ENCODE measurements at regions not wholly inside any gene's neighbourhood (a gene's known extent, or its start where the extent isn't known, plus 50 kb on each side); places are given as distances from the start of the nearest gene placed in this dataset.

- Histone ChIP-seq H3K36me3 (replicated peaks in 1 of 2; ENCODE audit: control insufficient read depth in 1 of 2, insufficient read depth in 2 of 2, low read length in 2 of 2) (no peaks in the 10 kb centered on the region), H3K4me3 (replicated peaks in 1 of 3; ENCODE audit: insufficient read depth in 1 of 3, low read depth in 2 of 3, low read length in 3 of 3) (no peak overlapping the region), H2AFZ (ENCODE audit: low read length) (no peak overlapping the region), H3K9ac (ENCODE audit: insufficient read depth, low read depth, low read length) (no peak overlapping the region), H3K4me1 (ENCODE audit: insufficient read depth, low read length) (no peaks in the 10 kb centered on the region), H3K27ac (ENCODE audit: extremely low read length, insufficient read depth, low read length) (no peak overlapping the region), H3K9me3 (ENCODE audit: low read length) (peaks cover 73% of the 10 kb centered on the region), H3K4me2 (ENCODE audit: low read depth, low read length) (no peak overlapping the region), H3K79me2 (ENCODE audit: insufficient read depth, low read length) (no peaks in the 10 kb centered on the region), H3K27me3 (ENCODE audit: control insufficient read depth in 1 of 2, insufficient read depth in 2 of 2, low read length in 2 of 2) (no peaks in the 10 kb centered on the region), H4K20me1 (ENCODE audit: insufficient read depth, low read length) (no peaks in the 10 kb centered on the region)
- ChIA-PET CTCF (ENCODE audit: low intra/inter-chr PET ratio, low total read pairs) (no interaction called here), POLR2A (no interaction called here)
- in situ Hi-C loops (cut with HindIII; ENCODE audit: extremely low pct_ligation_motif_present, low pct_unique_long_range_greater_than_20kb) = no loop called here
- intact Hi-C loops (cut with micrococcal nuclease; ENCODE audit: unreplicated experiment) = no loop called here
- BruUV-seq (replicated peaks) = no TSS peak
- DNase-seq (ENCODE audit: low spot score) = no peak
- ATAC-seq = no peak
- WGBS (ENCODE audit: low lambda C conversion rate) = 12% methylated on average over 8 of the region's 8 CpGs
- no peak for FAIRE-seq
- TF ChIP-seq ATF1 (CRISPR knock-in tag; IDR thresholded peaks at IDR 0.05) (no peak), THAP8 (CRISPR knock-in tag; IDR thresholded peaks at IDR 0.05; ENCODE audit: borderline replicate concordance) (no peak), CREB1 (IDR thresholded peaks at IDR 0.05) (peak; percentile 84), CREB1 (CRISPR knock-in tag; IDR thresholded peaks at IDR 0.05) (no peak), MAFF (IDR thresholded peaks at IDR 0.05; ENCODE audit: low read depth, low read length) (peak; percentile 54), GFI1 (CRISPR knock-in tag; IDR thresholded peaks at IDR 0.05; ENCODE audit: borderline replicate concordance) (no peak), AGO2 (optimal IDR thresholded peaks at IDR 0.05; ENCODE audit: low read depth, low read length) (no peak), SP2 (CRISPR knock-in tag; IDR thresholded peaks at IDR 0.05) (no peak), ATF7 (IDR thresholded peaks at IDR 0.05) (peak; percentile 36; the same call in 1 of the 2 replicates), ATF7 (CRISPR knock-in tag; IDR thresholded peaks at IDR 0.05) (no peak), MAFK (conservative IDR thresholded peaks at IDR 0.05 in 1 of 2, IDR thresholded peaks at IDR 0.05 in 1 of 2; ENCODE audit: low read length in 2 of 2) (peak; percentile 59 to 68)
- TF ChIP-seq, protein P1, sequence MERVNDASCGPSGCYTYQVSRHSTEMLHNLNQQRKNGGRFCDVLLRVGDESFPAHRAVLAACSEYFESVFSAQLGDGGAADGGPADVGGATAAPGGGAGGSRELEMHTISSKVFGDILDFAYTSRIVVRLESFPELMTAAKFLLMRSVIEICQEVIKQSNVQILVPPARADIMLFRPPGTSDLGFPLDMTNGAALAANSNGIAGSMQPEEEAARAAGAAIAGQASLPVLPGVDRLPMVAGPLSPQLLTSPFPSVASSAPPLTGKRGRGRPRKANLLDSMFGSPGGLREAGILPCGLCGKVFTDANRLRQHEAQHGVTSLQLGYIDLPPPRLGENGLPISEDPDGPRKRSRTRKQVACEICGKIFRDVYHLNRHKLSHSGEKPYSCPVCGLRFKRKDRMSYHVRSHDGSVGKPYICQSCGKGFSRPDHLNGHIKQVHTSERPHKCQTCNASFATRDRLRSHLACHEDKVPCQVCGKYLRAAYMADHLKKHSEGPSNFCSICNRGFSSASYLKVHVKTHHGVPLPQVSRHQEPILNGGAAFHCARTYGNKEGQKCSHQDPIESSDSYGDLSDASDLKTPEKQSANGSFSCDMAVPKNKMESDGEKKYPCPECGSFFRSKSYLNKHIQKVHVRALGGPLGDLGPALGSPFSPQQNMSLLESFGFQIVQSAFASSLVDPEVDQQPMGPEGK (CRISPR knock-in tag; IDR thresholded peaks at IDR 0.05) = no peak
Measured at GRCh38 chr17:69719474-69720048, 305.1 kb downstream of the MAP2K6 start.

Measured in HepG2 (cell line).